ENCODE measurements at regions not wholly inside any gene's neighbourhood (a gene's known extent, or its start where the extent isn't known, plus 50 kb on each side); places are given as distances from the start of the nearest gene placed in this dataset.

- no peak for DNase-seq
Observed at GRCh38 chr13:79805317-79805716, 324.4 kb downstream of the NDFIP2 start.

- DNase-seq: no peak
Observed at GRCh38 chr13:79803989-79804388, 323.0 kb downstream of the NDFIP2 start.

- DNase-seq: no peak
Observed at GRCh38 chr13:79803296-79803695, 322.3 kb downstream of the NDFIP2 start.

- no peak for DNase-seq
Observed at GRCh38 chr13:79802389-79803085, 321.6 kb downstream of the NDFIP2 start.

GRCh38 chr13:79799059-79799867 is 318.3 kb downstream of the NDFIP2 start:
- no peak for DNase-seq

- no peak for DNase-seq
Observed at GRCh38 chr13:79796136-79796535, 315.2 kb downstream of the NDFIP2 start.

- DNase-seq: no peak
Observed at GRCh38 chr13:79794931-79795330, 314.0 kb downstream of the NDFIP2 start.

GRCh38 chr13:79792716-79793115 is 311.8 kb downstream of the NDFIP2 start:
- no peak for DNase-seq

GRCh38 chr13:79791471-79792042 is 310.6 kb downstream of the NDFIP2 start:
- DNase-seq: no peak

GRCh38 chr13:79786176-79786575 is 305.2 kb downstream of the NDFIP2 start:
- DNase-seq: no peak

- peak; percentile 56 for DNase-seq
Observed at GRCh38 chr13:79782541-79783205, 301.7 kb downstream of the NDFIP2 start.

GRCh38 chr13:79781829-79782540 is 301.0 kb downstream of the NDFIP2 start:
- DNase-seq: no peak

GRCh38 chr13:79780240-79780639 is 299.3 kb downstream of the NDFIP2 start:
- no peak for DNase-seq

- DNase-seq: no peak
Observed at GRCh38 chr13:79779761-79780160, 298.8 kb downstream of the NDFIP2 start.

GRCh38 chr13:79778741-79779460 is 297.9 kb downstream of the NDFIP2 start:
- DNase-seq: no peak

GRCh38 chr13:79777504-79777903 is 296.5 kb downstream of the NDFIP2 start:
- no peak for DNase-seq

- no peak for DNase-seq
Observed at GRCh38 chr13:79776531-79777295, 295.8 kb downstream of the NDFIP2 start.

GRCh38 chr13:79775830-79776229 is 294.9 kb downstream of the NDFIP2 start:
- DNase-seq: no peak

GRCh38 chr13:79772811-79773210 is 291.9 kb downstream of the NDFIP2 start:
- no peak for DNase-seq

- DNase-seq: no peak
Observed at GRCh38 chr13:79771493-79771892, 290.5 kb downstream of the NDFIP2 start.

GRCh38 chr13:79770056-79770455 is 289.1 kb downstream of the NDFIP2 start:
- DNase-seq: no peak

All from NCI-H2081 treated with DMSO at 0.1 percent for 48 hours (cell line).